Thyroid gland (tissue), 4 donors: ENCODE measurements at regions not wholly inside any gene's neighbourhood (a gene's known extent, or its start where the extent isn't known, plus 50 kb on each side); places are given as distances from the start of the nearest gene placed in this dataset.

Source experiments
- DNase-seq, 2 donors: peaks; one replicate each; pipeline ENCODE4 v3.0.0-alpha.2; 2019
- H3K27ac ChIP-seq, 3 donors: fragments of 200-600 bp; sonication (generic); 1 replicate in 2 of 3; 2 replicates in 1 of 3; pipeline ENCODE4 v1.5.1; 2016 to 2019; ENCODE audit warnings: mild to moderate bottlenecking in 1 of 3, moderate library complexity in 1 of 3
- H3K27me3 ChIP-seq: fragments of 200-600 bp; sonication (generic); one replicate; pipeline ENCODE4 v1.5.1; 2019
- H3K36me3 ChIP-seq, 2 donors: fragments of 200-600 bp; sonication (generic); one replicate each; pipeline ENCODE4 v1.5.1; 2016 to 2019
- H3K4me1 ChIP-seq, 2 donors: fragments of 200-600 bp; sonication (generic); one replicate each; pipeline ENCODE4 v1.5.1; 2017 to 2019
- H3K4me3 ChIP-seq, 3 donors: fragments of 200-600 bp; sonication (generic); replicated peaks in 1 of 3; 1 replicate in 2 of 3; 2 replicates in 1 of 3; pipeline ENCODE4 v1.5.1; 2016; ENCODE audit warnings: mild to moderate bottlenecking in 1 of 3
- H3K9me3 ChIP-seq: fragments of 200-600 bp; sonication (generic); one replicate; pipeline ENCODE4 v1.5.1; 2017
- POLR2A ChIP-seq, 2 donors: fragments of 450-650 bp; IDR thresholded peaks; one replicate each; pipeline ENCODE4 v1.6.1; 2017; ENCODE audit warnings: antibody characterized with exemption in 2 of 2, mild to moderate bottlenecking in 2 of 2, moderate library complexity in 1 of 2
- WGBS, 2 donors: methylation state at CpG; one replicate each; pipeline ENCODE4 v1.1.5; 2017; 5-methylcytosine and 5-hydroxymethylcytosine counted together
- intact Hi-C: fragments of 100-400 bp; cut with DNase I; formaldehyde crosslinking; loops from one replicate; pipeline ENCODE4 v1.15.1; 2023
- TF ChIP-seq, protein P1 (sequence below), 6 experiments: fragments of 200-600 bp in 3 of 6; fragments of 450-650 bp in 3 of 6; sonication (generic) in 3 of 6; IDR thresholded peaks; one replicate each; pipeline ENCODE4 v1.5.1; 2016 to 2019; ENCODE audit warnings: antibody characterized with exemption in 6 of 6, mild to moderate bottlenecking in 2 of 6, inconsistent platforms in 1 of 6, moderate library complexity in 1 of 6

DNA sequence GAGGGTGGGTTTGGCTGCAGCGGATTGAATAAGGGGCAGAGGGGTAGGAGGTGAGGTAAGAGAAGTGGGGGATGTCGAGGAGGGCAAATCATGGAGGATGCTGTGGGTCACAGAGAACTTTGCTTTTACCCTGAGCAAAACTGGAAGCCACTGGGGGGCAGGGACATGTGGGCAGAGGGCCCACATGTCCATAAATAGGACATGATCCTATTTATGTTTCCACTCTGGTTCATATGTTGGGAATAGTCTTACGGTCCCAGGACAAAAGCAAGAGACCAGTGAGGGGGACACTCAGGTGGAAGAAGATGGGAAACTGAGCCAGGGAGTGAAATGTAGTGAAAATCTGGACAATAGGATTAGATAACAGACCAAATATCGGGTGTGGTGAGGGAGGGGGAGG lies 85.5 kb upstream of the MRPS22 start:
- WGBS, 2 donors, result 65 to 75% methylated on average over 4 of the region's 4 CpGs
- no peaks in the 10 kb centered on the region for H3K4me1 ChIP-seq
- no peak overlapping the region for H3K27ac ChIP-seq
- no peaks in the 10 kb centered on the region for H3K9me3 ChIP-seq
- H3K27me3 ChIP-seq, result no peaks in the 10 kb centered on the region
- no peak for TF ChIP-seq POLR2A (IDR thresholded peaks at IDR 0.05)
- TF ChIP-seq, protein P1, sequence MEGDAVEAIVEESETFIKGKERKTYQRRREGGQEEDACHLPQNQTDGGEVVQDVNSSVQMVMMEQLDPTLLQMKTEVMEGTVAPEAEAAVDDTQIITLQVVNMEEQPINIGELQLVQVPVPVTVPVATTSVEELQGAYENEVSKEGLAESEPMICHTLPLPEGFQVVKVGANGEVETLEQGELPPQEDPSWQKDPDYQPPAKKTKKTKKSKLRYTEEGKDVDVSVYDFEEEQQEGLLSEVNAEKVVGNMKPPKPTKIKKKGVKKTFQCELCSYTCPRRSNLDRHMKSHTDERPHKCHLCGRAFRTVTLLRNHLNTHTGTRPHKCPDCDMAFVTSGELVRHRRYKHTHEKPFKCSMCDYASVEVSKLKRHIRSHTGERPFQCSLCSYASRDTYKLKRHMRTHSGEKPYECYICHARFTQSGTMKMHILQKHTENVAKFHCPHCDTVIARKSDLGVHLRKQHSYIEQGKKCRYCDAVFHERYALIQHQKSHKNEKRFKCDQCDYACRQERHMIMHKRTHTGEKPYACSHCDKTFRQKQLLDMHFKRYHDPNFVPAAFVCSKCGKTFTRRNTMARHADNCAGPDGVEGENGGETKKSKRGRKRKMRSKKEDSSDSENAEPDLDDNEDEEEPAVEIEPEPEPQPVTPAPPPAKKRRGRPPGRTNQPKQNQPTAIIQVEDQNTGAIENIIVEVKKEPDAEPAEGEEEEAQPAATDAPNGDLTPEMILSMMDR (IDR thresholded peaks at IDR 0.05), result no peak
- intact Hi-C loops, result no loop called here
- H3K36me3 ChIP-seq, result no peaks in the 10 kb centered on the region
- no peak for DNase-seq
- H3K4me3 ChIP-seq, result no peak overlapping the region

DNA sequence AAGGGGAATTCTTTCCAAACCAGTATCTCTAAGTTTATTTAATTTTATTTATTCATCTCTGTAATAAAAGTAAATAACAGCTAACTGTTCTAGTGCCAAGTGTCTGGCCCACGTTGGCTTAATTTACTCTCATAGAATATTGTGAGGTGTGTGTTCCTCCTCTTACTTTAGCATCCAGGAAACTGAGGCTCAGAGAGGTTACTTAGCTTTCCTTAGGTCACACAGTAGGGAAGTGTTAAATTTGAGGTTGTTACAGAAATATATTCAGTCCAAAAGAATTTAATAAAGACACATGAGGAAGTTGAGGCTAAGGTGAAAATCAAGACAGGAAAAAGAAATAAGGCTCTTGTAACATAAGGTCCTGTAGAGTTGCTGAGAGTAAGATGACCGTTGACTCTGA lies 84.4 kb upstream of the MRPS22 start:
- intact Hi-C loops, result no loop called here
- Histone ChIP-seq H3K9me3 (no peaks in the 10 kb centered on the region), H3K36me3 (no peaks in the 10 kb centered on the region), H3K4me3 (no peak overlapping the region), H3K27me3 (no peaks in the 10 kb centered on the region), H3K4me1 (no peaks in the 10 kb centered on the region), H3K27ac (no peak overlapping the region)
- DNase-seq, result no peak
- 73 to 88% methylated on average over 2 of the region's 2 CpGs for WGBS, 2 donors
- no peak for TF ChIP-seq POLR2A (IDR thresholded peaks at IDR 0.05)
- TF ChIP-seq, protein P1 (IDR thresholded peaks at IDR 0.05), result no peak

DNA sequence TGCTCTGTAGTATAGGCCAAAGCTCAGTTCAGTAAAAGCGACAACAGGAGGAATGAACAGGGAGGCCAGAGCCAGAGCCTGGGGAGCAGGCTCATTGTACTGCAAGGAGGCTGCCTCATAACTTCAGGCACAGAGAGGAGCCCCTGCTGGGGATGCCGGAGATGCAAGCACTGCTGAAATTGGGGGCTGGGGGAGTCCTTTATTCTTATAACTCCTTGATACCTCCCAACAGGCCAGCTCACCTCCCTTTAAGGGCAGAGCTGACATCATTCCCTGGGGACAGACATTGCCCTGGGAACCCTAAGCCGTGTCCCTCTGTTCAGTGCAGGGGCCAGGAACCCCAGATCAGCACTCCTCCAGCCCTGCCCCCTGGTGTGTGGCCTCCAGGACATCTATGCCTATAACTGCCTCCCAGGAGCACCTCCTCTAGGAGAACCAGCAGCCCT lies 83.8 kb upstream of the MRPS22 start:
- Histone ChIP-seq H3K27me3 (no peaks in the 10 kb centered on the region), H3K9me3 (no peaks in the 10 kb centered on the region), H3K4me1 (no peaks in the 10 kb centered on the region), H3K27ac (no peak overlapping the region), H3K36me3 (no peaks in the 10 kb centered on the region), H3K4me3 (no peak overlapping the region)
- TF ChIP-seq, protein P1 (IDR thresholded peaks at IDR 0.05), result no peak
- no peak for TF ChIP-seq POLR2A (IDR thresholded peaks at IDR 0.05)
- DNase-seq, result no peak
- 69 to 88% methylated on average over 3 of the region's 3 CpGs for WGBS, 2 donors
- intact Hi-C loops, result no loop called here

DNA sequence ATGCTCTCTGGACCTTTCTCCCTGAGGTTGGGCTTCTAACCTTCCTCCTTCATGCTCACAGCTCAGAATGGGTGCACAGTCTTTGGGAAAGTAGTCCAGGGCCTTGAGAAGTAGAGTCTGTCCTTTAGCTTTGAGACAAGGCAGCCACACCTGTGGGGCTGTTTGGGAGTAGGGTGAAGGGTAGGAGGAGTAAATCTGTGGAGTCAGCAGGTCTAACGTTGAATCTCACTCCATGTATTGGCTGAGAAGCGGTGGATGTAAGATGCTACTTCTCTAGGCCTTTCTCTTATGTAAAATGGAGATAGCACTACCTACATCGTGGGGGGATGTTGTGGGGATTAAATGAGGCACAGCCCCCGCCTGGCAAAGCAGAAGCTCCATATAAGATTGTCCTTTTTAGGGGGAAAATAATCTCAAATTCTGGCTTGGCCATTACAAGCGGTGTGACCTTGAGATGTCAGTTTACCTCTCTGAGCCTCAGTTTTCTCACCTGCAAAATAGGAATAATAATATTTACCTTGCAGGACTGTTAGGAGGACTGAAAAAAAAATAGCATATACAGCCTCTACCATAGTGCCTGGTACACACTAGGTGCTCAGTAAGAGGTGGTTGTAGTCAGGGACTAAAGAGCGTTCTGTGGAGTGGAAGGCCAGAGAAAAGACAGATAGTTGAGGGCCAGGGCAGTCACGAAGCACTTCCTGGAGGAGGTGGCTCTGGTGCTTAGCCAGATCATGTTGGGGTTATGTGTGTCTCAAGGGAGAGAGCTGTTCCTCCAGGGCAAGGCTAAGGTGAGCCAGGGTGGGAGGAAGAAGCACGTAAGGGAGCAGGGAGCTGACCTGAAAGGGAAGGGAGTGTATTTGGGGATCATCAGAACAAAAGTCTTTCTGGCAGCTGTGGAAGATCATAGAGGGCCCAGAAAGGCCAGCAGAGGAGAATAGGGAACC lies 82.8 kb upstream of the MRPS22 start:
- WGBS, 2 donors, result 86% methylated on average over 8 of the region's 8 CpGs
- intact Hi-C loops, result no loop called here
- H3K36me3 ChIP-seq, result no peaks in the 10 kb centered on the region
- no peaks in the 10 kb centered on the region for H3K27me3 ChIP-seq
- H3K27ac ChIP-seq, result no peak overlapping the region
- no peaks in the 10 kb centered on the region for H3K4me1 ChIP-seq
- H3K9me3 ChIP-seq, result no peaks in the 10 kb centered on the region
- no peak for DNase-seq
- H3K4me3 ChIP-seq, result no peak overlapping the region
- TF ChIP-seq, protein P1 (IDR thresholded peaks at IDR 0.05), result no peak
- no peak for TF ChIP-seq POLR2A (IDR thresholded peaks at IDR 0.05)
